GM12878 (cell line): ENCODE measurements at regions not wholly inside any gene's neighbourhood (a gene's known extent, or its start where the extent isn't known, plus 50 kb on each side); places are given as distances from the start of the nearest gene placed in this dataset.

Experiments
- ATAC-seq: fragments of 200-7000 bp; cut with Tn5 transposase; 3 replicates; pipeline ENCODE4 v1.9.1; 2020; ENCODE audit warnings: mild to moderate bottlenecking, moderate library complexity
- BruUV-seq: library from RNA; stranded (reverse); fragments of 400-500 nt; replicated peaks from 2 replicates; lab custom pipeline; 2021; lab: Mats Ljungman, UMichigan
- CTCF ChIA-PET: fragments of 300-600 bp; sonication (Branson Sonifier 250); formaldehyde crosslinking; extraction: SDS; loops from one replicate; lab custom pipeline; 2021; ENCODE audit warnings: inconsistent platforms; lab: Yijun Ruan, JAX
- POLR2A ChIA-PET: fragments of 350-600 bp; formaldehyde crosslinking; extraction: SDS; loops from one replicate; lab custom pipeline; 2021; ENCODE audit warnings: inconsistent platforms; lab: Charles Lee
- RAD21 ChIA-PET: fragments of 300-600 bp; sonication (Branson Sonifier 250); formaldehyde crosslinking; loops from one replicate; lab custom pipeline; 2023; ENCODE audit warnings: antibody characterized with exemption; ENCODE audit not compliant: unreplicated experiment; lab: Charles Lee
- SMC1A ChIA-PET: fragments of 300-600 bp; sonication (Branson Sonifier 250); formaldehyde crosslinking; loops from one replicate; lab custom pipeline; 2023; ENCODE audit not compliant: unreplicated experiment, uncharacterized antibody; lab: Charles Lee
- DNase-seq: peaks from one replicate; pipeline ENCODE4 v3.0.0-alpha.2; 2011; ENCODE audit warnings: low read depth, low spot score
- FAIRE-seq: peaks from 3 replicates; lab custom pipeline; 2011; peaks lifted over from hg19 to GRCh38; lab: Jason Lieb, UNC
- H2AFZ ChIP-seq: 2 replicates; pipeline ENCODE4 v1.6.0; 2011; ENCODE audit warnings: low read depth, low read length, control low read depth; ENCODE audit not compliant: control insufficient read depth
- H3K27ac ChIP-seq: 2 replicates; pipeline ENCODE4 v1.5.1; 2011; ENCODE audit warnings: control low read depth; ENCODE audit not compliant: control insufficient read depth, insufficient read depth
- H3K27me3 ChIP-seq, 2 experiments: replicated peaks in 1 of 2; 2 replicates each; pipeline versions ENCODE4 v1.6.0 to v1.6.1; 2011; ENCODE audit warnings: low read length in 1 of 2; ENCODE audit not compliant: control insufficient read depth in 2 of 2, insufficient read depth in 2 of 2
- H3K36me3 ChIP-seq, 2 experiments: 2 replicates each; pipeline ENCODE4 v1.5.1; 2011; ENCODE audit warnings: low read length in 1 of 2; ENCODE audit not compliant: control insufficient read depth in 2 of 2, insufficient read depth in 2 of 2
- H3K4me1 ChIP-seq: 2 replicates; pipeline ENCODE4 v1.6.1; 2011; ENCODE audit warnings: mild to moderate bottlenecking, low read length, moderate library complexity, mixed read lengths; ENCODE audit not compliant: control insufficient read depth, insufficient read depth
- H3K4me2 ChIP-seq: 2 replicates; pipeline ENCODE4 v1.6.0; 2011; ENCODE audit warnings: control low read depth; ENCODE audit not compliant: control insufficient read depth, insufficient read depth
- H3K4me3 ChIP-seq: fragments of 200-600 bp; sonication (generic); 2 replicates; pipeline ENCODE4 v1.5.1; 2016
- H3K79me2 ChIP-seq: 2 replicates; pipeline ENCODE4 v1.6.0; 2011; ENCODE audit warnings: low read length; ENCODE audit not compliant: control insufficient read depth, insufficient read depth
- H3K9ac ChIP-seq: 2 replicates; pipeline ENCODE4 v1.8.0; 2011; ENCODE audit warnings: low read length, control low read depth, mixed read lengths; ENCODE audit not compliant: control insufficient read depth, insufficient read depth
- H3K9me3 ChIP-seq: replicated peaks from 3 replicates; pipeline ENCODE4 v1.5.1; 2011; ENCODE audit warnings: mild to moderate bottlenecking, low read length; ENCODE audit not compliant: control insufficient read depth, insufficient read depth
- H4K20me1 ChIP-seq: 2 replicates; pipeline ENCODE4 v1.6.0; 2011; ENCODE audit not compliant: control insufficient read depth, insufficient read depth
- EP300 ChIP-seq, 2 experiments: fragments of 150-350 bp in 1 of 2; IDR thresholded peaks; 2 replicates each; pipeline ENCODE4 v1.6.1; 2011 to 2012; ENCODE audit warnings: low read depth in 2 of 2, low read length in 2 of 2, borderline replicate concordance in 1 of 2, improper control_type of control experiment in 1 of 2, inconsistent platforms in 1 of 2; ENCODE audit not compliant: control insufficient read depth in 1 of 2
- ESRRA ChIP-seq: IDR thresholded peaks from 2 replicates; pipeline ENCODE4 v1.6.1; 2012; ENCODE audit warnings: mild to moderate bottlenecking, low read length, improper control_type of control experiment
- MYB ChIP-seq: fragments of 150-350 bp; IDR thresholded peaks from 2 replicates; pipeline ENCODE4 v1.6.1; 2014; ENCODE audit warnings: mild to moderate bottlenecking, low read depth, low read length, borderline replicate concordance
- MYC ChIP-seq: IDR thresholded peaks from 2 replicates; pipeline ENCODE4 v1.6.1; 2011; ENCODE audit warnings: mild to moderate bottlenecking, low read length, moderate library complexity, inconsistent platforms; ENCODE audit not compliant: insufficient read depth, insufficient replicate concordance, insufficient read length, severe bottlenecking
- NR2C1 ChIP-seq: fragments of 450-650 bp; IDR thresholded peaks from 2 replicates; pipeline ENCODE4 v1.6.1; 2017; ENCODE audit warnings: antibody characterized with exemption, mild to moderate bottlenecking, moderate library complexity
- SIN3A ChIP-seq: IDR thresholded peaks from 2 replicates; pipeline ENCODE4 v1.6.1; 2012; ENCODE audit warnings: low read depth, low read length, improper control_type of control experiment
- SMARCA5 ChIP-seq: fragments of 450-650 bp; IDR thresholded peaks from 2 replicates; pipeline ENCODE4 v1.6.1; 2017; ENCODE audit warnings: mild to moderate bottlenecking
- TCF7 ChIP-seq: IDR thresholded peaks from 2 replicates; pipeline ENCODE4 v1.6.1; 2014; ENCODE audit warnings: antibody characterized with exemption, borderline replicate concordance
- USF1 ChIP-seq: IDR thresholded peaks from 2 replicates; pipeline ENCODE4 v1.6.1; 2011; ENCODE audit warnings: borderline replicate concordance, low read depth, mild to moderate bottlenecking, moderate library complexity, mixed read lengths, low read length; ENCODE audit not compliant: insufficient read depth; ENCODE audit errors: extremely low read length
- USF2 ChIP-seq: IDR thresholded peaks from 2 replicates; pipeline ENCODE4 v1.6.1; 2011; ENCODE audit warnings: low read depth, low read length, improper control_type of control experiment, borderline replicate concordance
- WGBS: methylation state at CpG from one replicate; pipeline ENCODE4 v1.1.6; 2016; ENCODE audit warnings: low lambda C conversion rate; ENCODE audit not compliant: insufficient replicate concordance, insufficient coverage; ENCODE audit errors: missing lambda C conversion rate; 5-methylcytosine and 5-hydroxymethylcytosine counted together
- in situ Hi-C: fragments of 300-500 bp; cut with MboI; formaldehyde crosslinking; loops from 9 replicates; pipeline ENCODE4 v1.14.3; 2018; ENCODE audit warnings: mixed read lengths
- intact Hi-C: fragments of 100-400 bp; cut with micrococcal nuclease; formaldehyde crosslinking; loops from one replicate; pipeline ENCODE4 v1.14.2; 2022; ENCODE audit not compliant: unreplicated experiment
- TF ChIP-seq, protein P1 (sequence below): fragments of 450-650 bp; IDR thresholded peaks from 2 replicates; pipeline ENCODE4 v1.6.1; 2017; ENCODE audit warnings: mild to moderate bottlenecking, moderate library complexity
- TF ChIP-seq, protein P2 (sequence below): IDR thresholded peaks from 2 replicates; pipeline ENCODE4 v1.6.1; 2012; ENCODE audit warnings: low read depth, low read length, improper control_type of control experiment

GRCh38 chr10:120103738-120104560 lies 211.4 kb downstream of the SEC23IP start (continued):
- TF ChIP-seq, protein P1, sequence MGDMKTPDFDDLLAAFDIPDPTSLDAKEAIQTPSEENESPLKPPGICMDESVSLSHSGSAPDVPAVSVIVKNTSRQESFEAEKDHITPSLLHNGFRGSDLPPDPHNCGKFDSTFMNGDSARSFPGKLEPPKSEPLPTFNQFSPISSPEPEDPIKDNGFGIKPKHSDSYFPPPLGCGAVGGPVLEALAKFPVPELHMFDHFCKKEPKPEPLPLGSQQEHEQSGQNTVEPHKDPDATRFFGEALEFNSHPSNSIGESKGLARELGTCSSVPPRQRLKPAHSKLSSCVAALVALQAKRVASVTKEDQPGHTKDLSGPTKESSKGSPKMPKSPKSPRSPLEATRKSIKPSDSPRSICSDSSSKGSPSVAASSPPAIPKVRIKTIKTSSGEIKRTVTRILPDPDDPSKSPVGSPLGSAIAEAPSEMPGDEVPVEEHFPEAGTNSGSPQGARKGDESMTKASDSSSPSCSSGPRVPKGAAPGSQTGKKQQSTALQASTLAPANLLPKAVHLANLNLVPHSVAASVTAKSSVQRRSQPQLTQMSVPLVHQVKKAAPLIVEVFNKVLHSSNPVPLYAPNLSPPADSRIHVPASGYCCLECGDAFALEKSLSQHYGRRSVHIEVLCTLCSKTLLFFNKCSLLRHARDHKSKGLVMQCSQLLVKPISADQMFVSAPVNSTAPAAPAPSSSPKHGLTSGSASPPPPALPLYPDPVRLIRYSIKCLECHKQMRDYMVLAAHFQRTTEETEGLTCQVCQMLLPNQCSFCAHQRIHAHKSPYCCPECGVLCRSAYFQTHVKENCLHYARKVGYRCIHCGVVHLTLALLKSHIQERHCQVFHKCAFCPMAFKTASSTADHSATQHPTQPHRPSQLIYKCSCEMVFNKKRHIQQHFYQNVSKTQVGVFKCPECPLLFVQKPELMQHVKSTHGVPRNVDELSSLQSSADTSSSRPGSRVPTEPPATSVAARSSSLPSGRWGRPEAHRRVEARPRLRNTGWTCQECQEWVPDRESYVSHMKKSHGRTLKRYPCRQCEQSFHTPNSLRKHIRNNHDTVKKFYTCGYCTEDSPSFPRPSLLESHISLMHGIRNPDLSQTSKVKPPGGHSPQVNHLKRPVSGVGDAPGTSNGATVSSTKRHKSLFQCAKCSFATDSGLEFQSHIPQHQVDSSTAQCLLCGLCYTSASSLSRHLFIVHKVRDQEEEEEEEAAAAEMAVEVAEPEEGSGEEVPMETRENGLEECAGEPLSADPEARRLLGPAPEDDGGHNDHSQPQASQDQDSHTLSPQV, result no peak
- TF ChIP-seq MYB, result no peak
- TF ChIP-seq MYC, result no peak
- TF ChIP-seq, all 136 proteins: peak for 0

DNA sequence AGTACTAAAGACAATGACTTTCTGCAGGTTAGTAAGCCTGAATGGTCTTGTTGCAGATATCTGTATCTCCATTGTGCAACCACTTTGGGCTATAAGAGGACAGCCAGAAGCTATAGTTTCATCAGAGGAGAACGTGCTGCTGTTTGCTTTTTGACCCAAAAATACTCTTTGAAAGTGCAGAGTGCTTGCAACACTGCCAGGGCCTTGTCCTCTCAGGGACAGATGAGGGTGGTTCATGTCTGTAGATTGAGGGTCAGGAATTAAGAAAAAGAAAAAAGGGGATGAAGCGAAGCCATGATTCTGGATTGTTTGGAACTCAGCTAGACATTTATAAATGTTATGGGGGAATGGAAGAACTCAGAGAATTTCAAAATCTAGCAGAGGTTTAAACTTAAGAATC lies 212.5 kb downstream of the SEC23IP start:
- DNase-seq, result no peak
- H3K4me1 ChIP-seq, result no peaks in the 10 kb centered on the region
- H3K4me3 ChIP-seq, result no peak overlapping the region
- H3K27me3 ChIP-seq, result peaks cover 2 to 3% of the 10 kb centered on the region in 2 experiments; a peak in 2 of 4 replicates
- in situ Hi-C loops (no loop called here), intact Hi-C loops (no loop called here)
- ATAC-seq, result no peak
- no peaks in the 10 kb centered on the region for H3K36me3 ChIP-seq
- no peaks in the 10 kb centered on the region for H3K9me3 ChIP-seq
- BruUV-seq, result no TSS peak
- SMC1A ChIA-PET, result no interaction called here
- no peak overlapping the region for H3K4me2 ChIP-seq
- RAD21 ChIA-PET, result no interaction called here
- H3K79me2 ChIP-seq, result no peaks in the 10 kb centered on the region
- no peak overlapping the region for H2AFZ ChIP-seq
- H4K20me1 ChIP-seq, result no peaks in the 10 kb centered on the region
- FAIRE-seq, result no peak
- 18% methylated on average over 2 of the region's 2 CpGs for WGBS
- no peak overlapping the region for H3K9ac ChIP-seq
- CTCF ChIA-PET, result interaction anchor here (1.2 kb wide), 1 partner anchor 11 kb away, joined by 3 read pairs; no protein-coding TSS in a partner anchor
- no peak overlapping the region for H3K27ac ChIP-seq
- POLR2A ChIA-PET, result no interaction called here
- no peak for TF ChIP-seq TCF7
- no peak for TF ChIP-seq NR2C1
- TF ChIP-seq, protein P2, sequence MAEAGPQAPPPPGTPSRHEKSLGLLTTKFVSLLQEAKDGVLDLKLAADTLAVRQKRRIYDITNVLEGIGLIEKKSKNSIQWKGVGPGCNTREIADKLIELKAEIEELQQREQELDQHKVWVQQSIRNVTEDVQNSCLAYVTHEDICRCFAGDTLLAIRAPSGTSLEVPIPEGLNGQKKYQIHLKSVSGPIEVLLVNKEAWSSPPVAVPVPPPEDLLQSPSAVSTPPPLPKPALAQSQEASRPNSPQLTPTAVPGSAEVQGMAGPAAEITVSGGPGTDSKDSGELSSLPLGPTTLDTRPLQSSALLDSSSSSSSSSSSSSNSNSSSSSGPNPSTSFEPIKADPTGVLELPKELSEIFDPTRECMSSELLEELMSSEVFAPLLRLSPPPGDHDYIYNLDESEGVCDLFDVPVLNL, result no peak
- no peak for TF ChIP-seq USF2
- no peak for TF ChIP-seq ESRRA
- TF ChIP-seq SIN3A, result no peak
- no peak for TF ChIP-seq USF1
- no peak for TF ChIP-seq SMARCA5
- no peak for TF ChIP-seq EP300 (IDR thresholded peaks at IDR 0.05; ENCODE audit: borderline replicate concordance in 1 of 2, control insufficient read depth in 1 of 2, low read depth in 2 of 2, low read length in 2 of 2)
